Endothelial cell of umbilical vein (primary cell): ENCODE measurements at regions not wholly inside any gene's neighbourhood (a gene's known extent, or its start where the extent isn't known, plus 50 kb on each side); places are given as distances from the start of the nearest gene placed in this dataset.
A peak's percentile ranks its signal among the peaks of the same experiment; 100 is the strongest.

Experiments used
- BruUV-seq: library from RNA; stranded (reverse); fragments of 400-500 nt; replicated peaks from 2 replicates; lab custom pipeline; 2021; lab: Mats Ljungman, UMichigan
- CTCF ChIA-PET: fragments of 300-600, 350-600 bp; sonication (Branson Sonifier 250); formaldehyde crosslinking; loops from one replicate; lab custom pipeline; 2021; ENCODE audit warnings: antibody characterized with exemption, inconsistent platforms; lab: Charles Lee
- POLR2A ChIA-PET: fragments of 300-600, 350-600 bp; sonication (Branson Sonifier 250); formaldehyde crosslinking; loops from one replicate; lab custom pipeline; 2021; ENCODE audit warnings: antibody characterized with exemption, inconsistent platforms; lab: Charles Lee
- DNase-seq: peaks from one replicate; pipeline ENCODE4 v3.0.0-alpha.2; 2011; ENCODE audit warnings: low read depth, low spot score
- FAIRE-seq: peaks from 2 replicates; lab custom pipeline; 2011; peaks lifted over from hg19 to GRCh38; lab: Jason Lieb, UNC
- H2AFZ ChIP-seq: 2 replicates; pipeline ENCODE4 v1.6.0; 2012; ENCODE audit warnings: low read depth, low read length, control low read depth, inconsistent platforms
- H3K27ac ChIP-seq: 2 replicates; pipeline ENCODE4 v1.5.1; 2011; ENCODE audit warnings: low read depth, mild to moderate bottlenecking, control low read depth, low read length, moderate library complexity; ENCODE audit not compliant: insufficient read depth
- H3K27me3 ChIP-seq, 2 experiments: 2 replicates each; pipeline versions ENCODE4 v1.6.0 to v1.6.1; 2011; ENCODE audit warnings: low read length in 2 of 2, mixed read lengths in 1 of 2; ENCODE audit not compliant: control insufficient read depth in 2 of 2, insufficient read depth in 2 of 2
- H3K36me3 ChIP-seq, 2 experiments: 2 replicates in 1 of 2; 3 replicates in 1 of 2; pipeline ENCODE4 v1.5.1; 2011; ENCODE audit warnings: low read length in 2 of 2, mild to moderate bottlenecking in 1 of 2, moderate library complexity in 1 of 2; ENCODE audit not compliant: control insufficient read depth in 2 of 2, insufficient read depth in 2 of 2; ENCODE audit errors: extremely low read depth in 1 of 2
- H3K4me1 ChIP-seq: 3 replicates; pipeline ENCODE4 v1.5.1; 2011; ENCODE audit warnings: mild to moderate bottlenecking, low read length; ENCODE audit not compliant: control insufficient read depth, insufficient read depth; ENCODE audit errors: extremely low read depth
- H3K4me2 ChIP-seq: 2 replicates; pipeline ENCODE4 v1.6.1; 2011; ENCODE audit warnings: low read length, control low read depth, mixed read lengths; ENCODE audit not compliant: insufficient read depth
- H3K4me3 ChIP-seq, 3 experiments: fragments of 200-600 bp in 1 of 3; sonication (generic), shearing (Covaris generic) in 1 of 3; replicated peaks in 1 of 3; 2 replicates each; pipeline ENCODE4 v1.5.1; 2011 to 2016; ENCODE audit warnings: control low read depth in 3 of 3, low read length in 3 of 3, mild to moderate bottlenecking in 2 of 3, inconsistent platforms in 1 of 3, low read depth in 1 of 3, moderate library complexity in 1 of 3; ENCODE audit not compliant: insufficient read depth in 1 of 3
- H3K79me2 ChIP-seq: 2 replicates; pipeline ENCODE4 v1.6.0; 2012; ENCODE audit warnings: low read length, inconsistent platforms; ENCODE audit not compliant: control insufficient read depth, insufficient read depth
- H3K9ac ChIP-seq: replicated peaks from 2 replicates; pipeline ENCODE3; 2011; ENCODE audit warnings: low read length, control low read depth; ENCODE audit not compliant: insufficient read depth; ENCODE audit errors: extremely low read depth
- H3K9me1 ChIP-seq: replicated peaks from 3 replicates; pipeline ENCODE4 v1.6.0; 2011; ENCODE audit warnings: mild to moderate bottlenecking, low read length; ENCODE audit not compliant: control insufficient read depth, insufficient read depth; ENCODE audit errors: extremely low read depth
- H3K9me3 ChIP-seq: replicated peaks from 2 replicates; pipeline ENCODE4 v1.5.1; 2012; ENCODE audit warnings: low read length, inconsistent platforms; ENCODE audit not compliant: control insufficient read depth, insufficient read depth
- H4K20me1 ChIP-seq: replicated peaks from 2 replicates; pipeline ENCODE3; 2011; ENCODE audit warnings: mild to moderate bottlenecking, low read length; ENCODE audit not compliant: control insufficient read depth, insufficient read depth; ENCODE audit errors: extremely low read depth
- CTCF ChIP-seq, 2 donors: IDR thresholded peaks; 1 replicate in 1 of 2; 2 replicates in 1 of 2; pipeline ENCODE4 v1.5.1; 2011; ENCODE audit warnings: low read length in 2 of 2, mild to moderate bottlenecking in 2 of 2, moderate library complexity in 2 of 2, control low read depth in 1 of 2, inconsistent platforms in 1 of 2, low read depth in 1 of 2; ENCODE audit not compliant: insufficient read depth in 1 of 2; ENCODE audit errors: extremely low read depth in 1 of 2
- EZH2 ChIP-seq: IDR thresholded peaks from 2 replicates; pipeline ENCODE4 v1.6.1; 2012; ENCODE audit warnings: borderline replicate concordance, low read depth, mild to moderate bottlenecking, moderate library complexity, low read length, inconsistent platforms; ENCODE audit not compliant: severe bottlenecking
- FOS ChIP-seq: IDR thresholded peaks from 2 replicates; pipeline ENCODE4 v1.6.1; 2011; ENCODE audit warnings: mild to moderate bottlenecking, low read length, moderate library complexity, borderline replicate concordance; ENCODE audit not compliant: insufficient read depth
- JUN ChIP-seq: IDR thresholded peaks from 2 replicates; pipeline ENCODE4 v1.6.1; 2011; ENCODE audit warnings: borderline replicate concordance, low read depth; ENCODE audit not compliant: insufficient read length, insufficient read depth
- MAX ChIP-seq: IDR thresholded peaks from 2 replicates; pipeline ENCODE4 v1.6.1; 2011; ENCODE audit not compliant: insufficient read depth, insufficient read length
- MYC ChIP-seq: IDR thresholded peaks from one replicate; pipeline ENCODE4 v1.6.1; 2011; ENCODE audit warnings: mild to moderate bottlenecking, low read depth, low read length
- POLR2A ChIP-seq: IDR thresholded peaks from 2 replicates; pipeline ENCODE4 v1.6.1; 2012; ENCODE audit warnings: low read depth, mild to moderate bottlenecking, control low read depth, low read length
- POLR2AphosphoS5 ChIP-seq: IDR thresholded peaks from 2 replicates; pipeline ENCODE4 v1.6.1; 2012; ENCODE audit warnings: low read depth, mild to moderate bottlenecking, control low read depth, low read length, moderate library complexity; ENCODE audit not compliant: insufficient read depth
- dilution Hi-C: fragments of 300-500 bp; cut with MboI; formaldehyde crosslinking; loops from one replicate; pipeline ENCODE4 v1.15.0; 2019; ENCODE audit warnings: low sequenced_read_pairs; ENCODE audit not compliant: extremely low pct_ligation_motif_present
- intact Hi-C: fragments of 100-400 bp; cut with micrococcal nuclease; formaldehyde crosslinking; loops from one replicate; pipeline ENCODE4 v1.10.0; 2022

GRCh38 chr13:40149611-40150274, 494.3 kb downstream of the COG6 start:
- CTCF ChIA-PET: interaction anchor here (0.7 to 2.3 kb wide), 6 partner anchors 31 to 533 kb away, joined by 3 to 9 read pairs (median 4); no protein-coding TSS in a partner anchor
- POLR2A ChIA-PET: no interaction called here
- Histone ChIP-seq H3K36me3 (no peaks in the 10 kb centered on the region), H3K27me3 (no peaks in the 10 kb centered on the region), H2AFZ (peak overlapping the region; percentile 84), H3K9ac (peak overlapping the region; percentile 29), H3K4me1 (peaks cover 25% of the 10 kb centered on the region), H3K4me2 (peak overlapping the region; percentile 5), H3K9me3 (no peaks in the 10 kb centered on the region), H3K79me2 (no peaks in the 10 kb centered on the region), H3K9me1 (no peaks in the 10 kb centered on the region), H4K20me1 (no peaks in the 10 kb centered on the region), H3K27ac (peak overlapping the region; percentile 80), H3K4me3 (no peak overlapping the region)
- peak; percentile 98 for DNase-seq
- TSS peak; percentile 54 for BruUV-seq
- intact Hi-C loops (loop anchor here (5.0 to 10.0 kb wide), 3 partner anchors 43 to 372 kb away; no protein-coding TSS in a partner anchor), dilution Hi-C loops (no loop called here)
- FAIRE-seq: peak; percentile 77
- TF ChIP-seq FOS: peak; percentile 83
- peak; percentile 47 for TF ChIP-seq POLR2AphosphoS5
- no peak for TF ChIP-seq EZH2
- no peak for TF ChIP-seq MAX
- TF ChIP-seq CTCF (IDR thresholded peaks at IDR 0.05; ENCODE audit: extremely low read depth in 1 of 2, insufficient read depth in 1 of 2, low read depth in 1 of 2, low read length in 2 of 2): no peak
- TF ChIP-seq POLR2A: no peak
- no peak for TF ChIP-seq JUN
- no peak for TF ChIP-seq MYC
